MCF 10A (cell line): ENCODE measurements at regions not wholly inside any gene's neighbourhood (a gene's known extent, or its start where the extent isn't known, plus 50 kb on each side); places are given as distances from the start of the nearest gene placed in this dataset.
"Not testable (repeated sequence)": the region's sequence is repeated elsewhere in the genome, so short reads cannot be mapped to it uniquely, and the experiment has no call there.

Experiments used
- BruUV-seq: library from RNA; stranded (reverse); fragments of 400-500 nt; replicated peaks from 2 replicates; lab custom pipeline; 2021; lab: Mats Ljungman, UMichigan
- CTCF ChIA-PET: fragments of 300-600 bp; sonication (Branson Sonifier 250); formaldehyde crosslinking; extraction: SDS; loops from one replicate; lab custom pipeline; 2021; ENCODE audit warnings: antibody characterized with exemption, inconsistent platforms; lab: Yijun Ruan, JAX
- POLR2A ChIA-PET: fragments of 300-600, 350-650 bp; sonication (Branson Sonifier 250); formaldehyde crosslinking; extraction: SDS; loops from one replicate; lab custom pipeline; 2020; ENCODE audit warnings: antibody characterized with exemption, inconsistent platforms; lab: Yijun Ruan, JAX
- DNase-seq: peaks from one replicate; pipeline ENCODE4 v3.0.0-alpha.2; 2018; ENCODE audit not compliant: unreplicated experiment
- H3K27ac Mint-ChIP-seq: one replicate; pipeline ENCODE4 v1.8.0; 2022; ENCODE audit warnings: mild to moderate bottlenecking, low read depth, mixed read lengths; ENCODE audit not compliant: unreplicated experiment
- H3K27me3 Mint-ChIP-seq: one replicate; pipeline ENCODE4 v1.8.0; 2022; ENCODE audit warnings: mixed read lengths; ENCODE audit not compliant: insufficient read depth, unreplicated experiment
- H3K36me3 Mint-ChIP-seq: one replicate; pipeline ENCODE4 v1.8.0; 2022; ENCODE audit warnings: mild to moderate bottlenecking, moderate library complexity, mixed read lengths; ENCODE audit not compliant: insufficient read depth, unreplicated experiment
- H3K4me1 Mint-ChIP-seq: one replicate; pipeline ENCODE4 v1.8.0; 2022; ENCODE audit warnings: mixed read lengths; ENCODE audit not compliant: insufficient read depth, unreplicated experiment
- H3K4me3 Mint-ChIP-seq: one replicate; pipeline ENCODE4 v1.8.0; 2022; ENCODE audit warnings: mild to moderate bottlenecking, moderate library complexity, mixed read lengths; ENCODE audit not compliant: unreplicated experiment
- H3K9me3 Mint-ChIP-seq: one replicate; pipeline ENCODE4 v1.8.0; 2022; ENCODE audit warnings: mixed read lengths; ENCODE audit not compliant: unreplicated experiment
- intact Hi-C: fragments of 100-400 bp; cut with micrococcal nuclease; formaldehyde crosslinking; loops from 2 replicates; pipeline ENCODE4 v1.14.1; 2022

DNA sequence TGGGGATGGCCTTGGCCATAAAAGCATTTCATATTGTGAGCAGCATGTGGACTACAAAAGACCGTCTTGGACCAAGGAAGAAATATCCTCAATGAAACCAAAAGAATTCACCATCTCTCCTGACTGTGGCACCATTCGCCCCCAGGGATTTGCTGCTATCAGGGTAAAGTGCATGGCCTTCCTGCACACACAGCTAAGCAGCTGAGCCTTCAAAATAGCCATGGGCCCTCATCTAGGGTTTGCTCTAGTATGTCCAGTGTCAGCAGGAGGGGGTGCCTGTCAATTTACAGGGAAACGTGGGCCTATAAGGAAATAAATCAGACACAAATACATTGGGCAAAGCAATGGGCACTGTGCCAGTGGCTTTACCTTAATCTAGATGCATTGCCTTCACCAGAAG is 296.6 kb upstream of the NBPF12 start:
- H3K9me3 Mint-ChIP-seq = not testable (repeated sequence)

DNA sequence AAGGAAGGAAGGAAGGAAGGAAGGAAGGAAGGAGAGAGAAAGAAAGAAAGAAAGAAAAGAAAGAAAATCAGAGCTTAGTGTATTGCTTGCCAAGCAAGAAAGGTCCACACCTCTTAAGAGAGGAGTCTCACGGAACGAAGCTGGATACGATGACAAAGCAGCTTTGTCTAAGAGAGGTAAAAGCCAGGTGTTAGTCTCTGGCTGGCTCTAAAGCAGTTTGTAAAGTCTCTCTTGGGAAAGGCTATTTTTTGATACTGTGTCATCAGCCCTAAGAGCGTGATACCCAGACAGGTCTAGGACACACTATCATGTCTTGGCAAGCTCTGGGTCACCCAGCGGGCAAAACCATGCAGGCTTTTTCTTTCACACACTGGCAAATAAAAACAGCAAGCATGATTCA is 297.5 kb upstream of the NBPF12 start:
- H3K4me3 Mint-ChIP-seq, CTCF ChIA-PET, H3K4me1 Mint-ChIP-seq, BruUV-seq, H3K36me3 Mint-ChIP-seq, DNase-seq, intact Hi-C loops, POLR2A ChIA-PET, H3K27ac Mint-ChIP-seq, H3K9me3 Mint-ChIP-seq: not testable (repeated sequence)
- peaks cover 18% of the 10 kb centered on the region for H3K27me3 Mint-ChIP-seq

More for the DNA sequence above, 296.6 kb upstream of the NBPF12 start:
- H3K27ac Mint-ChIP-seq, CTCF ChIA-PET, DNase-seq, H3K36me3 Mint-ChIP-seq, H3K4me1 Mint-ChIP-seq, H3K4me3 Mint-ChIP-seq, intact Hi-C loops, BruUV-seq, POLR2A ChIA-PET: not testable (repeated sequence)
- H3K27me3 Mint-ChIP-seq = peaks cover 14% of the 10 kb centered on the region

DNA sequence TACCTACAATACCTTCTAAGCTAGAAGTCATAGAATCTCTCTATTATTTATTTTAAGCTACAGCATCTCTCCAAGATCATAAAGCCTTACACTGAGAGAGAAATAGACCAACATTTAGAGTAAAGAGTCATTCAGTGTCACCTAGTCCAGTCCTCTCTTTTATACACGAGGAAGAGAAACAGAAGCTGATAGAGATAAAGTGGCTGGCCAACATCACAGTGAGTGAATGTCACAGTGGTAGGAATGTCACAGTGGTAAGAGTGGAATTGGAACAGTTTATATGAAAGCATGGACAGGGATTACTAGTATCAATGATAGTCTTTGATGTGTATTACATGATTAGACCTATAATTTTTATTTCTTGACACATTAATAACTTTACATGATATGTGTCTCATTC is 307.8 kb upstream of the NBPF12 start:
- H3K4me1 Mint-ChIP-seq, BruUV-seq, CTCF ChIA-PET, H3K36me3 Mint-ChIP-seq, H3K9me3 Mint-ChIP-seq, H3K4me3 Mint-ChIP-seq, H3K27me3 Mint-ChIP-seq, intact Hi-C loops, POLR2A ChIA-PET, H3K27ac Mint-ChIP-seq, DNase-seq: not testable (repeated sequence)

DNA sequence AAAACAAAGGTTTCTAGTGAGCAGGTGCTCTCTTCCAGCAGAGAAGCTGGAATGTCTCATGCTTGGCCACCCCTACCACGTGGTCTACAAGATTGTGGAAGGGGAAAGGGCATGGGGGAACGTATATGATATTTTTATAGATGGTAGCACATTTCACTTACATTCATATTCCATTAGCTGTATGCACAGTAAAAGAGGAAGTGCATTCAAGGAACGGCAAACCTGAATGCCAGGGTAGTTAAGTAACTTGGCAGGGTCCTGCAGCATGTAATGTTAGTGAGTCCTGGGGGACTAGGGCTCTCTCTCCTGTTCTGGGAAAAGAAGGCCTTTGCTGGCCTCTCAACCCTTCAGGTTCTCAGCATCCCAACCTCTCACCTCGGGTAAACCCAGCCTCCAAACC is 319.5 kb upstream of the NBPF12 start:
- H3K4me1 Mint-ChIP-seq, POLR2A ChIA-PET, CTCF ChIA-PET, DNase-seq, H3K9me3 Mint-ChIP-seq, intact Hi-C loops, BruUV-seq, H3K27ac Mint-ChIP-seq, H3K36me3 Mint-ChIP-seq, H3K4me3 Mint-ChIP-seq: not testable (repeated sequence)
- peaks cover 20% of the 10 kb centered on the region for H3K27me3 Mint-ChIP-seq

DNA sequence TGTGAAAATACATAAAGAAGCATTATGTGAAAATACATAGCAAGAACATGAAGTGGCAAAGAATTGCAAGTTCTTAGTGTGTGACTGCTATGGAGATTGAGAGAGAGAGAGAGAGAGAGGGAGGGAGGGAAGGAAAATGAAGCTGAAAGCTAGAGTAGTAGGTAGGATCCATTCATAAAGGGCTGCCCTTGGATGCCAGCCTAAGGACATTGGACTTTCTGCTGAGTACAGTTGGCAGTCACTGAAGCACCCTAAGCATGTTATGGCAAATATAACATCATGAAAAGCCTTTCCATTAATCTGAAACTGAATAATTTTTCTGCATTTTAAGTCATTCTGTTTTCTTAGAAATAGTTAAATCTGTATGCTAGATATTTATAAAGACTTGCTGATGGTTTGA is 333.4 kb upstream of the NBPF12 start:
- intact Hi-C loops, POLR2A ChIA-PET, H3K36me3 Mint-ChIP-seq, H3K4me1 Mint-ChIP-seq, CTCF ChIA-PET, H3K9me3 Mint-ChIP-seq, DNase-seq, BruUV-seq, H3K27ac Mint-ChIP-seq, H3K4me3 Mint-ChIP-seq: not testable (repeated sequence)
- peaks cover 13% of the 10 kb centered on the region for H3K27me3 Mint-ChIP-seq

DNA sequence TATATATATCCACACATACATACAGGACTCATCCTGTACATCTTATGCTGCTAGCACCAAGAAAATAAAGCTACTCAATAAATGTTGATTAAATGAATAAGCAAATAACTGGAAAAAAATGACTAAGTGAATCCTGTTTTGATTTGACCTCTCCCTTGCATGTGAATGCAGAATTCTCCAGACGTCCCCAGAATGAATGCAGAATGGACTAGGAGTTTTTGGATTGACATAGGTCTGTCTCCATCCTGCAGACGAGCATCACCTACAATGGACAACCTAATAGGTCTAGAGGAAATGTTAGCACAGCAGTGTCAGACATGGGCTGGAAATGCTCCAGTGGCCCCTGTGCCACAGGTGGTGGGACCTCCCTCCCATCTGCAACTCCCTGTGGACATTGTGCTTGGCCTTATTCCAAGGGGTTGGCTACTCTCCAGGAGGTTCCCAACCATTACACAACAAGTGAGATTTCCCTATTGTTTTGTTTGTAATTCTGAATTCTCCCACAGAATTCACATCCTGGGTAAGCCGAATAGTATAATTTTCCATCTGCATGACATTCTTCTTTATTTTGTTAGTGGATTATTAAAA is 337.3 kb upstream of the NBPF12 start:
- H3K4me1 Mint-ChIP-seq, H3K9me3 Mint-ChIP-seq, H3K27ac Mint-ChIP-seq, H3K36me3 Mint-ChIP-seq, CTCF ChIA-PET, DNase-seq, POLR2A ChIA-PET, intact Hi-C loops, H3K4me3 Mint-ChIP-seq, BruUV-seq: not testable (repeated sequence)
- peaks cover 13% of the 10 kb centered on the region for H3K27me3 Mint-ChIP-seq

DNA sequence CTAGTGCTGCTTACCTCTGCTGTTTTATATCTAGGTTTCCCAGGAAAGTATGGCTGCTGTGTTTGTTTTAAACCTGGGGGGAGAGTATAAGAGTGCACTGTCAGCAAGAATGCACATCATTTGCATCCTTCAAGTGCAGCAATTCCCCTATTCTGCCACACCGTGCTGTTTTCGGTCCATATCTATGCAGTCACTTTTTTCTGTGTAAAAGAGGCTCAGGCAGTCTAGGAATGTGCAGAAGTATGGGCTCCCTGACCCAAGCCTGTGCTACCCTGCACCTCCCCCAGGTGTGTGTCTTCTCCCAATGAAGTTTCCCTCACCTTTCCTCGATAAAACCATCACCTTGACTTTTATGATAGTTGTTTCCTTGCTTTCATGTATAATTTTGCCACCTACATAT is 338.2 kb upstream of the NBPF12 start:
- H3K36me3 Mint-ChIP-seq, H3K9me3 Mint-ChIP-seq, BruUV-seq, DNase-seq, H3K4me1 Mint-ChIP-seq, POLR2A ChIA-PET, H3K27ac Mint-ChIP-seq, intact Hi-C loops, H3K4me3 Mint-ChIP-seq, CTCF ChIA-PET: not testable (repeated sequence)
- peaks cover 13% of the 10 kb centered on the region for H3K27me3 Mint-ChIP-seq

DNA sequence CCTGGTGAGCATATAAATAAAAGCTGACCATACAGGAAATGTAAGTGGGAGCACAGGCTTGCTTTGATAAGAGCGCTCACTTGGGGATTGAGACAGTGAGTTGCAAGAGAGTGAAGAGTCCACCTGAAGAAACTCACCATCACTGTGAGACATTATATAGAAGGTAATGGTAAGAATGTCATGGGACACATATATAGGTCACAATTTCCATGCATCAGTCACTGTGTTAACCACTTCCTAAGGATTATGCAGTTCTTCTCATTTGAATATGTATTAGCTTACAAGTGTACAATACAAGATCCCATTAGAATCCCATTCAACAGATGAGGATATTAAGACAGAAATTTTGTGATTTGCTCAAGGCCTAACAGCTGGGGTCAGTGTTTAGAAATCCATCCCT is 352.4 kb upstream of the NOTCH2NLA start:
- H3K9me3 Mint-ChIP-seq, intact Hi-C loops, POLR2A ChIA-PET, H3K4me1 Mint-ChIP-seq, BruUV-seq, H3K36me3 Mint-ChIP-seq, H3K27ac Mint-ChIP-seq, H3K4me3 Mint-ChIP-seq, DNase-seq, CTCF ChIA-PET: not testable (repeated sequence)
- H3K27me3 Mint-ChIP-seq = peaks cover 18% of the 10 kb centered on the region

DNA sequence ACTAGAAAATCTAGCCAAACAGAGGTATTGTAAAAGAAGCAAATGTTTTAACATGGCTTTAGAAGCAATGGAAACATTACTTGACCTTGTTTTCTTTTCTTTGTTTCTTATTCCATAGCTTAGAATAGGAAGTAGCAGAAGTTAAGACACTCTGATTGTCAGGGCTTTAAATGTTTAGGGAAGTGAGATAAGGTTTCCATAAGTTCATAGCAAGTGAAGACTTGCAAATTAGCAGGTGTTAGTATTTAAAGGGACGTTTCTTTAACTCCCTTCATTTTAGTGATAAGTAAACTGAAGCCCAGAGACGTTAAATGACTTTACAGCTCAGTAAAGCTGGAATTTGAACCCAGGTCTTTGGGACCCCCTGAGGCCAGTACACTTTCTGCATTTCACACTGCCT is 338.7 kb upstream of the NOTCH2NLA start:
- H3K9me3 Mint-ChIP-seq, POLR2A ChIA-PET, CTCF ChIA-PET, intact Hi-C loops, H3K4me3 Mint-ChIP-seq, H3K36me3 Mint-ChIP-seq, BruUV-seq, H3K27ac Mint-ChIP-seq, H3K4me1 Mint-ChIP-seq, H3K27me3 Mint-ChIP-seq, DNase-seq: not testable (repeated sequence)
